ENCODE measurements at regions not wholly inside any gene's neighbourhood (a gene's known extent, or its start where the extent isn't known, plus 50 kb on each side); places are given as distances from the start of the nearest gene placed in this dataset.

DNA sequence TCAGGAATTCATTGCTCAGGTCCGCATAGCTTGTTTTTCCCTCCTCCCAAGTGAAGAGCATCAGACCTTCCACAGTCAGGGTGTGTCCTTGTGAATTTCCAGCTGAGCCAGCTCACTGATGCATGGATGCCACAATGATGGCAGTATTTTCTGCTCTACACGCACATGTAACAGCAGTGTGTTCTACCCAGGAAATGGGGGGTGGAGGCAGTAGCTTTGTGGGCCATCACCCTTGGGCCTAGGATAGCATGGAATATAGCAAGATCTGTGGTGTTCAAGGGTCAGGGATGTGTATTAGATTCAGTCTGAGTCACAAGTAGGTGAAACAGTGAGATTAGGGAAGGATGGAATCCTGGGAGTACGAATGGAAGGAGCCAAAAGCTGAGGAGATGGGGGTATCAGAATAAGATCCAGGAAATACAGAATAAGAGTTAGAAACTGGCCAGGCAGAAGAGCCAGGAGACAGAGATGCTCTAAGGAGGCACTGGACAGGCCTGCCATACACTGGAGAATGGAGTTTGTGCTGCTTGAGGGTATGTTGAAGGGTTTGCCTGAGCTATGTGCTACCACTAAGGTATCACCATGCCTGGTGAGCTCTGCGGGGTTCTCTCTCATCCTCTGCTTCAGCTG, 90.6 kb upstream of the CNIH3 start:
- Histone ChIP-seq H3K4me1 (no peaks in the 10 kb centered on the region), H3K27me3 (no peaks in the 10 kb centered on the region), H3K9me3 (no peaks in the 10 kb centered on the region), H3K36me3 (no peaks in the 10 kb centered on the region), H3K4me3 (no peak overlapping the region), H3K27ac (no peak overlapping the region)
- DNase-seq: no peak
- intact Hi-C loops (cut with DNase I; ENCODE audit: low total_unique reads): no loop called here
- no peak for TF ChIP-seq CTCF (IDR thresholded peaks at IDR 0.05)
- TF ChIP-seq POLR2A (IDR thresholded peaks at IDR 0.05): no peak

DNA sequence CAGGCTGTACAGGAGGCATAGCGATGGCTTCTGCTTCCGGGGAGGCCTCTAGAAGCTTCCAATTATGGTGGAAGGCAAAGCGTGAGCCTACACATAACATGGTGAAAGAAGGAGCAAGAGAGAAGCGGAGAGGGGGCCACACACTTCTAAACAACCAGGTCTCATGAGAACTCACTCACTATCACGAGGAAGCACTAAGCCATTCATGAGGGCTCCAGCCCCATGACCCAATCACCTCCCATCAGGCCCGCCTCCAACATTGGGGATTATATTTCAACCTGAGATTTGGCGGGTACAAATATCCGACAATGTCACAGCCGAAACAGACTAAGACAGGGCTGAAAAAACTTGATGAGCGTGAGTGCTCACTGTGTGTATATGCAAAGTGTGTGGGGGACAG, 89.3 kb upstream of the CNIH3 start:
- Histone ChIP-seq H3K36me3 (no peaks in the 10 kb centered on the region), H3K27me3 (no peaks in the 10 kb centered on the region), H3K9me3 (no peaks in the 10 kb centered on the region), H3K4me3 (no peak overlapping the region), H3K27ac (no peak overlapping the region), H3K4me1 (no peaks in the 10 kb centered on the region)
- no peak for TF ChIP-seq CTCF (IDR thresholded peaks at IDR 0.05)
- no peak for TF ChIP-seq POLR2A (IDR thresholded peaks at IDR 0.05)
- intact Hi-C loops (cut with DNase I; ENCODE audit: low total_unique reads): no loop called here
- DNase-seq: no peak

GRCh38 chr1:224528900-224529299, 87.2 kb upstream of the CNIH3 start:
- no peaks in the 10 kb centered on the region for H3K27me3 ChIP-seq
- H3K27ac ChIP-seq: no peak overlapping the region
- no peak for DNase-seq
- H3K9me3 ChIP-seq: no peaks in the 10 kb centered on the region
- no peak for TF ChIP-seq CTCF (IDR thresholded peaks at IDR 0.05)
- TF ChIP-seq POLR2A (IDR thresholded peaks at IDR 0.05): no peak
- H3K4me1 ChIP-seq: no peaks in the 10 kb centered on the region
- no peaks in the 10 kb centered on the region for H3K36me3 ChIP-seq
- no peak overlapping the region for H3K4me3 ChIP-seq
- intact Hi-C loops (cut with DNase I; ENCODE audit: low total_unique reads): no loop called here

DNA sequence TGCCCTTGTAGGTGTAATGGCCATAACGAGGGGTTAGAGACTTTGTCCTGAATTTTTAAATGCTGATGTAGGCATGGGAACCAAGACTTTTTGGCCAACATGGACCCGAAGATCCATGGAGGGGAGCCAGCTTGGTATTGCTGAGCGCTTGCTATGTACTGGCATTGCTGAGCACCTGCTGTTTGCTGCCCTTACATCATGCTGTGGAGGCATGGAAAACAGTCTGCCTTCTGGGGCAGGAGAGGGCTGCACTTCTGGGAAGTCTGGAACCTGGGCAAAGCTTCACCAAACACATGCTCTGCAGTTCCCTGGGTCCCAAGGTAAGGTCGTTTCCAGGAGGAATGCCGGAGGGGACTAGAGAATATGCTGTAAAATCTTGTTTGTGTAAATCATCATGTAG, 86.3 kb upstream of the CNIH3 start:
- DNase-seq: no peak

DNA sequence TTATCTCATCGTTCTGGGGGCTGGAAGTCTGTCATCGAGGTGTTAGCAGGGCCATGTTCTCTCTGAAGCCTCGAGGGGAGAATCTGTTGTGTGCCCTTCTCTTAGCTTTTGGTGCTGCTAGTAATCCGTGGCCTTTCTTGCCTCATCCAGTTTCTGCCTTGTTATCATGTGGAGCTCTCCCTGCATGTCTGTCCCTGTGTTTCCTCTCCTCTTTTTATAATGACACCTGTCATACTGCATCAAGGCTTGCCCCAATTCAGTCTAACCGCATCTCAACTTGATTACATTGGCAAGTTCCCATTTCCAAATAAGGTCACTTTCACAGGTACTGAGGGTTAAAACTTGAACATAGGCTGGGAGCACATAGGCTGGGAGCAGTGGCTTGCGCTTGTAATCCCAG, 82.6 kb upstream of the CNIH3 start:
- TF ChIP-seq POLR2A (IDR thresholded peaks at IDR 0.05) (no peak), CTCF (IDR thresholded peaks at IDR 0.05) (no peak)
- Histone ChIP-seq H3K36me3 (no peaks in the 10 kb centered on the region), H3K9me3 (no peaks in the 10 kb centered on the region), H3K27me3 (no peaks in the 10 kb centered on the region), H3K27ac (no peak overlapping the region), H3K4me3 (no peak overlapping the region), H3K4me1 (no peaks in the 10 kb centered on the region)
- DNase-seq: no peak
- intact Hi-C loops (cut with DNase I; ENCODE audit: low total_unique reads): no loop called here

More for the DNA sequence above, 86.3 kb upstream of the CNIH3 start:
- Histone ChIP-seq H3K27ac (no peak overlapping the region), H3K36me3 (no peaks in the 10 kb centered on the region), H3K4me3 (no peak overlapping the region), H3K27me3 (no peaks in the 10 kb centered on the region), H3K4me1 (no peaks in the 10 kb centered on the region), H3K9me3 (no peaks in the 10 kb centered on the region)
- intact Hi-C loops (cut with DNase I; ENCODE audit: low total_unique reads): no loop called here
- TF ChIP-seq POLR2A (IDR thresholded peaks at IDR 0.05) (no peak), CTCF (IDR thresholded peaks at IDR 0.05) (no peak)

All from uterus (tissue), 3 donors.